ENCODE measurements at regions not wholly inside any gene's neighbourhood (a gene's known extent, or its start where the extent isn't known, plus 50 kb on each side); places are given as distances from the start of the nearest gene placed in this dataset.

- no peak for DNase-seq (ENCODE audit: low read depth)
- TF ChIP-seq, protein P1, sequence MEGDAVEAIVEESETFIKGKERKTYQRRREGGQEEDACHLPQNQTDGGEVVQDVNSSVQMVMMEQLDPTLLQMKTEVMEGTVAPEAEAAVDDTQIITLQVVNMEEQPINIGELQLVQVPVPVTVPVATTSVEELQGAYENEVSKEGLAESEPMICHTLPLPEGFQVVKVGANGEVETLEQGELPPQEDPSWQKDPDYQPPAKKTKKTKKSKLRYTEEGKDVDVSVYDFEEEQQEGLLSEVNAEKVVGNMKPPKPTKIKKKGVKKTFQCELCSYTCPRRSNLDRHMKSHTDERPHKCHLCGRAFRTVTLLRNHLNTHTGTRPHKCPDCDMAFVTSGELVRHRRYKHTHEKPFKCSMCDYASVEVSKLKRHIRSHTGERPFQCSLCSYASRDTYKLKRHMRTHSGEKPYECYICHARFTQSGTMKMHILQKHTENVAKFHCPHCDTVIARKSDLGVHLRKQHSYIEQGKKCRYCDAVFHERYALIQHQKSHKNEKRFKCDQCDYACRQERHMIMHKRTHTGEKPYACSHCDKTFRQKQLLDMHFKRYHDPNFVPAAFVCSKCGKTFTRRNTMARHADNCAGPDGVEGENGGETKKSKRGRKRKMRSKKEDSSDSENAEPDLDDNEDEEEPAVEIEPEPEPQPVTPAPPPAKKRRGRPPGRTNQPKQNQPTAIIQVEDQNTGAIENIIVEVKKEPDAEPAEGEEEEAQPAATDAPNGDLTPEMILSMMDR (IDR thresholded peaks at IDR 0.05; ENCODE audit: insufficient read depth, low read depth, low read length, missing control alignments), result no peak
- H3K4me3 ChIP-seq (ENCODE audit: low read depth, low read length), result no peak overlapping the region
Observed at GRCh38 chr2:2874341-2874740, 503.3 kb downstream of the EIPR1 start.

DNA sequence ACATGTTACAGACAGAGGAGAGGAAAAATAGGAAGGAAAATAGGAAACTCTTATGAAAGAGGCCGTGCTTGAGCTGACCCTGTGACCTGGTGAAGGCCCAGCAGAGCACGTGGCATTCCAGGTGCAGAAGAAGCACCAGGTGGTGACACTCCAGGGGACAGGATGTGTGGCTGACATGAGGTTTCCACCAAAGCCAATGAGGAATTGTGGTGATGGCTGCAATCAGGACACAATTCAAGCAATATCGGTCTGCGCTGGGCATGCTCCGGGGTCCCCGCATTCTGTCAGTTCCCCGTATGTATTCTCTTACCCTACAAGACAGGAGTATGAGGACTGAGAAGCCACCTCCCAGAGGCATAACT is 504.2 kb downstream of the EIPR1 start:
- TF ChIP-seq, protein P1 (IDR thresholded peaks at IDR 0.05; ENCODE audit: insufficient read depth, low read depth, low read length, missing control alignments), result no peak
- DNase-seq (ENCODE audit: low read depth), result no peak
- H3K4me3 ChIP-seq (ENCODE audit: low read depth, low read length), result no peak overlapping the region

DNA sequence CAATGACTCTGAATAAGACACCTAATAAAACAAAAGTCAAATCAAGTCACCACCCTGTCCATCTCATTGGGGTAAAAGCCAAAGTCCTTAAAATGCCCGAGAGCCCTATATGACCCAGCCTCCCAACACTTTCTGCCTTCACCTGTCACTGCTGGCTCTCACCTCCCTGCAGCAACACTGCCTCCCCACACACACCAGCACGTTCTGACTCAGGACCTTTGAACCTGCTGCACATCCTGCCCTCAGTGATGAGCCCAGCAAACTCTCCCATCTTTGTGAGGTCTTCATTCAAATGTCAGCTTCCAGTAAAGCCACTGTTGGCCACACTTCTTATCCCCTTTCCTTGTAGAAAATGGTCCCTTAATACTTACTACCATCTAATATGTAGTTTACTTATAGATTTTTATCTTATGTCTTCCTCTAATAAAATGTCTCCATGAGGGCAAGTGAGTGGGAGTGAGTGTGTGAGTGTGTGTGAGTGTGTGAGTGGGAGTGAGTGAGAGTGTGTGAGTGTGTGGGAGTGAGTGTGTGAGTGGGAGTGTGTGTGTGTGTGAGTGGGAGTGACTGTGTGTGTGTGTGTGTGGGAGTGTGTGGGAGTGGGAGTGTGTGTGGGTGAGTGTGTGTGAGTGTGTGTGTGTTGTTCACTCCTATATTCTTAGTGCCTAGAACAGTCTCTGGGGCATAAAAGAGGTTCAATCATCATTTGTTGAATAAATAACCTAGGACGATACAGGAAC is 504.7 kb downstream of the EIPR1 start:
- H3K4me3 ChIP-seq (ENCODE audit: low read depth, low read length), result no peak overlapping the region
- TF ChIP-seq, protein P1 (IDR thresholded peaks at IDR 0.05; ENCODE audit: insufficient read depth, low read depth, low read length, missing control alignments), result no peak
- DNase-seq (ENCODE audit: low read depth), result no peak

DNA sequence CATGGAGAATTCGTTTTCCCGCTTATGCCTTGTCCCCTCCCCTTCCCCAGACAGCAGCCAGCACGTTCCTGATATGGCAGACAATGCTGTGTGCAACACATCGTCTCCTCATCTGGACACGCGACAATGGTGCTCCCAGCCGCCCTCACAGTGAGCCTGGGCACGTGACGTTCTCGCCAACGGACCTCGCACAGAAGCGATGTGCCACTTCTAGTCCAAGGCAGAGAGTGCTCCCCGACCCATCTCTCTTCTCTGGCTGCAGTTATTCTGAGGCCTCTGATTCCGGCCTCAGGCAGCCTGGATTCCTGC is 505.4 kb downstream of the EIPR1 start:
- TF ChIP-seq, protein P1 (IDR thresholded peaks at IDR 0.05; ENCODE audit: insufficient read depth, low read depth, low read length, missing control alignments), result no peak
- no peak for DNase-seq (ENCODE audit: low read depth)
- H3K4me3 ChIP-seq (ENCODE audit: low read depth, low read length), result no peak overlapping the region

DNA sequence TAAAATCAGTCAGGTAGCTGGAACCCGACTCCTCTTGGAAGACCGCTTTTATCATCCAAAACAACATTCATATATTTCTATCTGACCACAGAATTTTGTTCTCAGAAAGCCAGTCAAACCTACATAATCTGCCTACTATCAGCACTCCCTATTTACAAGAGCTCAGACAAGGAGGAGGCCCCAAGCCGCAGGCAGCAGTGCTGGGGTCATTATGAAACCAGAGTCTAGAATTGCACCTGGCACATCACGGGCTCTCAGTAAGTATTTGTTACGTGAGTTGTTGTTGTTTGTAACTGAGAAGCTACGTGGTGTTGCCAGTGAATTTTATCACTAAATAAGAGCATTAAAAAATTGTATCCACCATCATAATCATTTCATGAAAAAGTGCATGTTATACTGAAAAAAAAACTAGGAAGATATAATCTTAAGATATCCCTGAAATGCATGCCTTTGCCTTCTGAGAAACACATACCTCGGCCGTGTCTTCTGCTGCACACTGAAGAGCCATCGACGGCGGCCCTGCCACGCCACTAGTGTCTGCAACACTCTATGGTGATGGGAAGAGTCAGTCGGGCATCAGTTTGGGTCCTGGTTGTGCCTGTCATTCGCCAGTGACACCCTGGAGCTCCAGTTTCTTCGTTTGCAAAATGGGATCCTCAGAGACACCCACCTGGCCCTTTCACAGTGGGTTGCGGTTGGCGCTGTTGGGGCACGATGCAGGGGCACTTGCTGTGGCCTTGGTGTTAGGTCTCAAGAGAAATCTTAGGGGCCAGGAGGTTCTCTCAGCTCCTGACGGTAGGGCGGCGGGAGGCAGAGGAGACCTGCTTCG is 505.9 kb downstream of the EIPR1 start:
- TF ChIP-seq, protein P1 (IDR thresholded peaks at IDR 0.05; ENCODE audit: insufficient read depth, low read depth, low read length, missing control alignments), result no peak
- no peak for DNase-seq (ENCODE audit: low read depth)
- H3K4me3 ChIP-seq (ENCODE audit: low read depth, low read length), result no peak overlapping the region

DNA sequence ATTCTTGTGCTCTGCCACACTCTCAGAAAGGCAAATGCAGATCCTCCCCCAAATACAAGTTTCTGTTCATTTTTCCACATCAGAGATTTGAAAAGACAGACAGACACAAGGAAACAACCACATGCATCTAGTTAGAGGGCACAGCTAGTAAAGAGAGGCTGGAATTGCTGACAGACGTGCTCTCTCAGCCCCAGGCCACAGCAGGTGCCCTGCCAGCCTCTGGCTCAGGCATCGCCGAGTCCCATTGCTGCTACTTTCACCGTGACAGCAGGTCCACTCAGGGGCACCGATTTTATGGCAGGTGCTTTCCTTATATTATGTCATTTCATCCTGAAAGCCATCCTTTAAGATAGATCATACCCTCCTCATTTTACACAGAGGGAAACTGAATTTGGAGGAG is 507.5 kb downstream of the EIPR1 start:
- no peak overlapping the region for H3K4me3 ChIP-seq (ENCODE audit: low read depth, low read length)
- no peak for DNase-seq (ENCODE audit: low read depth)
- TF ChIP-seq, protein P1 (IDR thresholded peaks at IDR 0.05; ENCODE audit: insufficient read depth, low read depth, low read length, missing control alignments), result no peak
